Activated T-cell treated with anti-CD3 and anti-CD28 coated beads, Interleukin-2, amount 50 U/mL, for 24 hours (primary cell): ENCODE measurements at regions not wholly inside any gene's neighbourhood (a gene's known extent, or its start where the extent isn't known, plus 50 kb on each side); places are given as distances from the start of the nearest gene placed in this dataset.

ENCODE experiments used
- DNase-seq: peaks from one replicate; pipeline ENCODE4 v3.0.0-alpha.2; 2020
- H3K27ac Mint-ChIP-seq: 2 replicates; pipeline ENCODE4 v1.8.0; 2020; ENCODE audit warnings: mild to moderate bottlenecking, mixed read lengths
- H3K27me3 Mint-ChIP-seq: 2 replicates; pipeline ENCODE4 v1.8.0; 2020; ENCODE audit warnings: mixed read lengths
- H3K36me3 Mint-ChIP-seq: 2 replicates; pipeline ENCODE4 v1.8.0; 2020; ENCODE audit warnings: low read depth, mixed read lengths
- H3K4me1 Mint-ChIP-seq: 2 replicates; pipeline ENCODE4 v1.8.0; 2020; ENCODE audit warnings: low read depth, mixed read lengths
- H3K4me3 Mint-ChIP-seq: 2 replicates; pipeline ENCODE4 v1.8.0; 2020; ENCODE audit warnings: mild to moderate bottlenecking, moderate library complexity, mixed read lengths
- H3K9me3 Mint-ChIP-seq: 2 replicates; pipeline ENCODE4 v1.8.0; 2020; ENCODE audit warnings: mixed read lengths

GRCh38 chr1:2861988-2862813 lies 60.7 kb upstream of the TTC34 start:
- Mint-ChIP-seq H3K9me3 (peaks cover 3% of the 10 kb centered on the region), H3K36me3 (no peaks in the 10 kb centered on the region), H3K4me3 (no peak overlapping the region), H3K4me1 (no peaks in the 10 kb centered on the region), H3K27me3 (no peaks in the 10 kb centered on the region), H3K27ac (no peak overlapping the region)
- DNase-seq, result no peak

GRCh38 chr1:2862814-2863647 lies 61.5 kb upstream of the TTC34 start:
- Mint-ChIP-seq H3K4me1 (no peaks in the 10 kb centered on the region), H3K9me3 (peaks cover 3% of the 10 kb centered on the region), H3K27ac (no peak overlapping the region), H3K4me3 (no peak overlapping the region), H3K27me3 (no peaks in the 10 kb centered on the region), H3K36me3 (no peaks in the 10 kb centered on the region)
- no peak for DNase-seq

- Mint-ChIP-seq H3K4me1 (no peaks in the 10 kb centered on the region), H3K9me3 (peaks cover 3% of the 10 kb centered on the region), H3K36me3 (no peaks in the 10 kb centered on the region)
These were observed 62.1 kb upstream of the TTC34 start for GRCh38 chr1:2863648-2863963.

GRCh38 chr1:2864203-2864905 lies 62.9 kb upstream of the TTC34 start:
- no peaks in the 10 kb centered on the region for H3K9me3 Mint-ChIP-seq
- H3K27me3 Mint-ChIP-seq, result no peaks in the 10 kb centered on the region

More at GRCh38 chr1:2863648-2863963, 62.1 kb upstream of the TTC34 start:
- H3K27me3 Mint-ChIP-seq, result no peaks in the 10 kb centered on the region
- no peak overlapping the region for H3K4me3 Mint-ChIP-seq
- H3K27ac Mint-ChIP-seq, result no peak overlapping the region
- DNase-seq, result no peak

GRCh38 chr1:2865000-2865399 lies 63.5 kb upstream of the TTC34 start:
- Mint-ChIP-seq H3K27me3 (no peaks in the 10 kb centered on the region), H3K27ac (no peak overlapping the region), H3K9me3 (no peaks in the 10 kb centered on the region), H3K4me1 (no peaks in the 10 kb centered on the region), H3K36me3 (no peaks in the 10 kb centered on the region), H3K4me3 (no peak overlapping the region)
- DNase-seq, result no peak

More at GRCh38 chr1:2864203-2864905, 62.9 kb upstream of the TTC34 start:
- Mint-ChIP-seq H3K4me1 (no peaks in the 10 kb centered on the region), H3K27ac (no peak overlapping the region), H3K36me3 (no peaks in the 10 kb centered on the region), H3K4me3 (no peak overlapping the region)
- no peak for DNase-seq

GRCh38 chr1:2865571-2866421 lies 64.3 kb upstream of the TTC34 start:
- no peak overlapping the region for H3K27ac Mint-ChIP-seq
- H3K36me3 Mint-ChIP-seq, result no peaks in the 10 kb centered on the region
- no peaks in the 10 kb centered on the region for H3K4me1 Mint-ChIP-seq
- no peak for DNase-seq
- no peaks in the 10 kb centered on the region for H3K27me3 Mint-ChIP-seq
- H3K4me3 Mint-ChIP-seq, result no peak overlapping the region
- H3K9me3 Mint-ChIP-seq, result peaks cover under 1% of the 10 kb centered on the region

- no peaks in the 10 kb centered on the region for H3K36me3 Mint-ChIP-seq
- H3K4me1 Mint-ChIP-seq, result no peaks in the 10 kb centered on the region
These were observed 65.1 kb upstream of the TTC34 start for GRCh38 chr1:2866422-2867086.

GRCh38 chr1:2867087-2867425 lies 65.6 kb upstream of the TTC34 start:
- no peak overlapping the region for H3K27ac Mint-ChIP-seq
- no peak for DNase-seq
- H3K9me3 Mint-ChIP-seq, result peaks cover 8% of the 10 kb centered on the region
- no peaks in the 10 kb centered on the region for H3K36me3 Mint-ChIP-seq
- no peaks in the 10 kb centered on the region for H3K27me3 Mint-ChIP-seq
- H3K4me3 Mint-ChIP-seq, result no peak overlapping the region
- H3K4me1 Mint-ChIP-seq, result no peaks in the 10 kb centered on the region

More at GRCh38 chr1:2866422-2867086, 65.1 kb upstream of the TTC34 start:
- Mint-ChIP-seq H3K4me3 (no peak overlapping the region), H3K27ac (no peak overlapping the region), H3K9me3 (peaks cover 7% of the 10 kb centered on the region), H3K27me3 (no peaks in the 10 kb centered on the region)
- DNase-seq, result no peak

- Mint-ChIP-seq H3K4me3 (no peak overlapping the region), H3K4me1 (no peaks in the 10 kb centered on the region), H3K27me3 (no peaks in the 10 kb centered on the region), H3K9me3 (peaks cover 8% of the 10 kb centered on the region), H3K27ac (no peak overlapping the region), H3K36me3 (no peaks in the 10 kb centered on the region)
- no peak for DNase-seq
These were observed 66.4 kb upstream of the TTC34 start for GRCh38 chr1:2867861-2868260.

- Mint-ChIP-seq H3K4me3 (no peak overlapping the region), H3K36me3 (no peaks in the 10 kb centered on the region), H3K27me3 (no peaks in the 10 kb centered on the region), H3K9me3 (peaks cover 8% of the 10 kb centered on the region), H3K27ac (no peak overlapping the region), H3K4me1 (no peaks in the 10 kb centered on the region)
- DNase-seq, result no peak
These were observed 67.2 kb upstream of the TTC34 start for GRCh38 chr1:2868571-2869195.

- Mint-ChIP-seq H3K9me3 (peaks cover 8% of the 10 kb centered on the region), H3K27me3 (no peaks in the 10 kb centered on the region), H3K27ac (no peak overlapping the region), H3K4me1 (no peaks in the 10 kb centered on the region), H3K4me3 (no peak overlapping the region), H3K36me3 (no peaks in the 10 kb centered on the region)
- DNase-seq, result no peak
These were observed 69.8 kb upstream of the TTC34 start for GRCh38 chr1:2871246-2871815.

- no peak for DNase-seq
- Mint-ChIP-seq H3K4me3 (no peak overlapping the region), H3K27ac (no peak overlapping the region), H3K36me3 (no peaks in the 10 kb centered on the region), H3K27me3 (no peaks in the 10 kb centered on the region), H3K4me1 (no peaks in the 10 kb centered on the region), H3K9me3 (peaks cover 8% of the 10 kb centered on the region)
These were observed 72.7 kb upstream of the TTC34 start for GRCh38 chr1:2874207-2874606.
